Colonic mucosa (tissue), 4 donors: ENCODE measurements at regions not wholly inside any gene's neighbourhood (a gene's known extent, or its start where the extent isn't known, plus 50 kb on each side); places are given as distances from the start of the nearest gene placed in this dataset.

ENCODE experiments used
- DNase-seq: peaks from one replicate; pipeline ENCODE4 v3.0.0-alpha.2; 2020
- H3K27ac ChIP-seq: fragments of 200-600 bp; one replicate; pipeline ENCODE4 v1.8.0; 2021
- H3K27me3 ChIP-seq: fragments of 200-600 bp; one replicate; pipeline ENCODE4 v1.8.0; 2021
- H3K36me3 ChIP-seq: fragments of 200-600 bp; one replicate; pipeline ENCODE4 v1.8.0; 2021
- H3K4me1 ChIP-seq: fragments of 200-600 bp; one replicate; pipeline ENCODE4 v1.8.0; 2021; ENCODE audit warnings: mild to moderate bottlenecking
- H3K4me3 ChIP-seq: fragments of 200-600 bp; one replicate; pipeline ENCODE4 v1.8.0; 2021
- H3K9ac ChIP-seq, 2 donors: one replicate each; pipeline ENCODE4 v1.7.0; 2013; ENCODE audit warnings: control low read depth in 2 of 2, low read depth in 2 of 2, low read length in 2 of 2
- H3K9me3 ChIP-seq: fragments of 200-600 bp; one replicate; pipeline ENCODE4 v1.8.0; 2021
- intact Hi-C: fragments of 100-400 bp; cut with DNase I; formaldehyde crosslinking; loops from one replicate; pipeline ENCODE4 v1.14.1; 2022
- TF ChIP-seq, protein P1 (sequence below): fragments of 200-600 bp; IDR thresholded peaks from one replicate; pipeline ENCODE4 v1.8.0; 2022; ENCODE audit warnings: antibody characterized with exemption, mild to moderate bottlenecking
- donor health status: healthy.
- donor health status: DM: no; HTN: no; CAD: no.
- donor health status: DM: no; HTN: no; CAD: no.

DNA sequence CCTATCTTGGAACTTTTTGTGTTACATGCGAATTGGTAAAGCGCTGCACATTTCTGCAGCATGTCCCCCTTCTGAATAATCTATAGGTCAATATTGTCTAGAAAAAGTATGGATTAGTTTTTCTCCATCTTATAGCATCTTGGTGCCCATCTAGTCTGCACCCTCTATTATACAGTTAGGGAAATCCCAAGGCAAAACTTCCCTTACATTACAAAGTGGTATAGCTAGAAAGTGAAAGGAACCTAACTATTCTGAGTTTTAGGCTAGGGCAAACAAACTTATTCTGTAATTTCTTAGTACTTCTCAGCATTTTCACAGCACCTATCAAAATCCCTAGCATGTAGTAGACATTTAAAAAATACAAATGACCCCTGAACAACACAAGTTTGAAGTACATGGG lies 133.5 kb upstream of the CCDC28A start:
- no peak overlapping the region for H3K4me3 ChIP-seq
- H3K9me3 ChIP-seq = no peaks in the 10 kb centered on the region
- intact Hi-C loops = no loop called here
- no peaks in the 10 kb centered on the region for H3K27me3 ChIP-seq
- H3K9ac ChIP-seq = no peak overlapping the region
- TF ChIP-seq, protein P1, sequence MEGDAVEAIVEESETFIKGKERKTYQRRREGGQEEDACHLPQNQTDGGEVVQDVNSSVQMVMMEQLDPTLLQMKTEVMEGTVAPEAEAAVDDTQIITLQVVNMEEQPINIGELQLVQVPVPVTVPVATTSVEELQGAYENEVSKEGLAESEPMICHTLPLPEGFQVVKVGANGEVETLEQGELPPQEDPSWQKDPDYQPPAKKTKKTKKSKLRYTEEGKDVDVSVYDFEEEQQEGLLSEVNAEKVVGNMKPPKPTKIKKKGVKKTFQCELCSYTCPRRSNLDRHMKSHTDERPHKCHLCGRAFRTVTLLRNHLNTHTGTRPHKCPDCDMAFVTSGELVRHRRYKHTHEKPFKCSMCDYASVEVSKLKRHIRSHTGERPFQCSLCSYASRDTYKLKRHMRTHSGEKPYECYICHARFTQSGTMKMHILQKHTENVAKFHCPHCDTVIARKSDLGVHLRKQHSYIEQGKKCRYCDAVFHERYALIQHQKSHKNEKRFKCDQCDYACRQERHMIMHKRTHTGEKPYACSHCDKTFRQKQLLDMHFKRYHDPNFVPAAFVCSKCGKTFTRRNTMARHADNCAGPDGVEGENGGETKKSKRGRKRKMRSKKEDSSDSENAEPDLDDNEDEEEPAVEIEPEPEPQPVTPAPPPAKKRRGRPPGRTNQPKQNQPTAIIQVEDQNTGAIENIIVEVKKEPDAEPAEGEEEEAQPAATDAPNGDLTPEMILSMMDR = no peak
- H3K36me3 ChIP-seq = no peaks in the 10 kb centered on the region
- no peaks in the 10 kb centered on the region for H3K4me1 ChIP-seq
- DNase-seq = no peak
- H3K27ac ChIP-seq = no peak overlapping the region

DNA sequence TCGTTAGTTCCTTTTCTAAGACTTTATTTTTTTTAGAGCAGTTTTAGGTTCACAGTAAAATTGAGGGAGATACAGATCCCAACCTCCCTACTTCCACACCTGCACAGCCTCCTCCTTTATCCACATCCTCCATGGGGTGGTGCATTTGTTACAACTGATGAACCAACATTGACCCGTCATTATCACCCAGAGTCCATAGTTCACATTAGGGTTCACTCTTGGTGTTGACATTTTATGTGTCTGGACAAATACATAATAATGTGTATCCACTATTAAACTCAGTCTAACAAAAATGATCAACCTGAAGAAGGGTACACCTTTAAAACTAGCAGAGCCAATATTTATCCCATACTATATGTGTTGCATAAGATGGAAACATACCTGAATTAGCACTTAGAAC lies 130.4 kb upstream of the CCDC28A start:
- no peaks in the 10 kb centered on the region for H3K9me3 ChIP-seq
- H3K4me1 ChIP-seq = no peaks in the 10 kb centered on the region
- intact Hi-C loops = no loop called here
- no peak overlapping the region for H3K9ac ChIP-seq
- H3K27me3 ChIP-seq = no peaks in the 10 kb centered on the region
- DNase-seq = no peak
- TF ChIP-seq, protein P1 = no peak
- H3K36me3 ChIP-seq = no peaks in the 10 kb centered on the region
- no peak overlapping the region for H3K27ac ChIP-seq
- no peak overlapping the region for H3K4me3 ChIP-seq

DNA sequence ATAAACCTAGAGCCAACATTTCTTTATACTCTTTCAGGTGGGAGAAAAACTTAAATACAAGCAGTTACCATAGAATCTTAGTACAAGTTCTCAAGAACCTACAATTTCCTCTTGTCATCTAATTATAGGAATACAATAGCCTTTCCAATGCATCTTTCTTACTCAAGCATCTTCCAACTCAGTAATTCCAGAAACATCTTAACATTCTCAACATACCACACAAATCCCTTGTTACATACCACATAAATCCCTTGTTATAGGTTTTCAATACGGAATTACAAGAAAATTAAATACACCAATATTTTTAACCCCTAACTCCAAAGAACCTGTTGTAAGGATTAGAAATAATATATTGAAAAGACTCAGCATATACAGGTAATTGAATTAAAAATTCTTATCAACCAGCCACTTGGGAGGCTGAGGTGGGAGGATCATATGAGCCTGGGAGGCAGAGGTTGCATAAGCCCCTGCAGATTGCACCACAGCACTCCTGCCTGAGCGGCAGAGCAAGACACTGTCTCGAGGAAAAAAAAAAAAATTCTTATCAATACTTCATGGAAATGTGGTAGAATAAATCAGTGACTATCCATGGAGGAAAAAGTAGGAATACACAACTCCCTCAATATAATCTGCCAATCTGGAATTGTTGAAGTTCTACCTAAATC lies 127.5 kb upstream of the CCDC28A start:
- TF ChIP-seq, protein P1 = no peak
- intact Hi-C loops = no loop called here

DNA sequence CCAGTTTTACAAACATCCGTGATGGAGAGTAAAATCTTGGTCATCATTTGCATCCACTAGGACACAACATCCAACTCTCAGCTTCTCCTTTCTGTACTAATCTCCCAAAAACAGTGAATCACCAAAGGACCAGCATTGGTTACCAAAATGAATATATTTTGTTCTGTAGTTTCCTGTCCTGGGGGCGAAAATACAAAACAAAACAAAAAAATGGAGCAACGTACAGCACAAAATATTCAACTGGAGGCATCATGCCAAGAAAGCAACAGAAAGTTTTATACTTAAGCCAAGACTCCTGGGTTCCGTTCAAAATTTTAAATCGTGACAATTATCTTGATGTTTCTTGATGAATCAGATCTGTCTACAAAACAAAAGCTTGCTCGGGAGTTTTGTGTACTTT lies 126.6 kb upstream of the CCDC28A start:
- intact Hi-C loops = no loop called here
- Histone ChIP-seq H3K4me1 (no peaks in the 10 kb centered on the region), H3K9me3 (no peaks in the 10 kb centered on the region), H3K4me3 (no peak overlapping the region), H3K27ac (no peak overlapping the region), H3K36me3 (no peaks in the 10 kb centered on the region), H3K9ac (no peak overlapping the region), H3K27me3 (no peaks in the 10 kb centered on the region)
- no peak for DNase-seq
- TF ChIP-seq, protein P1 = no peak

More for the DNA sequence above, 127.5 kb upstream of the CCDC28A start:
- Histone ChIP-seq H3K36me3 (no peaks in the 10 kb centered on the region), H3K9ac (no peak overlapping the region), H3K27ac (no peak overlapping the region), H3K27me3 (no peaks in the 10 kb centered on the region), H3K4me1 (no peaks in the 10 kb centered on the region), H3K9me3 (no peaks in the 10 kb centered on the region), H3K4me3 (no peak overlapping the region)
- no peak for DNase-seq

DNA sequence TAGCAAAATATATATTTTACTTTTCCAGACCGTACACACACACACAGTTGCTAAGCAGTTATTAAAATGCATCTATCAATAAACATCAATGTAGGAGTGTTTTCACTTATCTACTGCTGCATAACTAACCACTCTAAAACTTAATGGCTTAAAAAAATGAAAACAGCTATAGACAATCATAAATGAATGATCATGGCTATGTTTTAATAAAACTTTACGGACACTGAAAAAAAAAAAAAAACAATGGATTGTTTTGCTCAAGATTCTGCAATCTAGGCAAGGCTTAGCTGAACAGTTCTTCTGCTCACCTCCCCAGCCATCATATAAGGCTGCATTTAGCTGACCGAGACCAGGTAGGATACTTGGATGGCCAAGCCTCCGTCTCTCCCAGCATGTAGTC lies 125.4 kb upstream of the CCDC28A start:
- Histone ChIP-seq H3K36me3 (no peaks in the 10 kb centered on the region), H3K27ac (no peak overlapping the region), H3K9me3 (no peaks in the 10 kb centered on the region), H3K4me3 (no peak overlapping the region), H3K4me1 (no peaks in the 10 kb centered on the region), H3K27me3 (no peaks in the 10 kb centered on the region), H3K9ac (no peak overlapping the region)
- DNase-seq = no peak
- intact Hi-C loops = no loop called here
- TF ChIP-seq, protein P1 = no peak
